NCI-H2171 treated with DMSO at 0.1 percent for 48 hours (cell line): ENCODE measurements at regions not wholly inside any gene's neighbourhood (a gene's known extent, or its start where the extent isn't known, plus 50 kb on each side); places are given as distances from the start of the nearest gene placed in this dataset.
A peak's percentile ranks its signal among the peaks of the same experiment; 100 is the strongest.

Experiments used
- DNase-seq: peaks from one replicate; lab custom pipeline; 2025; lab: John Stamatoyannopoulos, UW

GRCh38 chr15:31871166-31871886 is 159.0 kb upstream of the CHRNA7 start:
- DNase-seq: no peak

- no peak for DNase-seq
Measured at GRCh38 chr15:31871887-31872281, 158.4 kb upstream of the CHRNA7 start.

GRCh38 chr15:31887246-31887645 is 143.1 kb upstream of the CHRNA7 start:
- DNase-seq: peak; percentile 67

- DNase-seq: no peak
Measured at GRCh38 chr15:31892513-31892912, 137.8 kb upstream of the CHRNA7 start.

GRCh38 chr15:31893780-31894179 is 136.5 kb upstream of the CHRNA7 start:
- no peak for DNase-seq

GRCh38 chr15:31897746-31898145 is 132.6 kb upstream of the CHRNA7 start:
- no peak for DNase-seq

- no peak for DNase-seq
Measured at GRCh38 chr15:31901501-31901900, 128.8 kb upstream of the CHRNA7 start.

- DNase-seq: no peak
Measured at GRCh38 chr15:31905054-31905453, 125.3 kb upstream of the CHRNA7 start.

- no peak for DNase-seq
Measured at GRCh38 chr15:31925541-31925940, 104.8 kb upstream of the CHRNA7 start.

GRCh38 chr15:31930967-31931366 is 99.3 kb upstream of the CHRNA7 start:
- DNase-seq: no peak

GRCh38 chr15:31932576-31932975 is 97.7 kb upstream of the CHRNA7 start:
- no peak for DNase-seq

- DNase-seq: no peak
Measured at GRCh38 chr15:31934821-31935220, 95.5 kb upstream of the CHRNA7 start.

- DNase-seq: no peak
Measured at GRCh38 chr15:31953478-31953877, 76.8 kb upstream of the CHRNA7 start.

GRCh38 chr15:31954374-31955172 is 75.7 kb upstream of the CHRNA7 start:
- DNase-seq: no peak

GRCh38 chr15:31955734-31956133 is 74.6 kb upstream of the CHRNA7 start:
- no peak for DNase-seq

- DNase-seq: no peak
Measured at GRCh38 chr15:31957581-31957980, 72.7 kb upstream of the CHRNA7 start.

GRCh38 chr15:31964586-31965307 is 65.6 kb upstream of the CHRNA7 start:
- DNase-seq: no peak

- DNase-seq: no peak
Measured at GRCh38 chr15:31970007-31970406, 60.3 kb upstream of the CHRNA7 start.

GRCh38 chr15:31973197-31973596 is 57.1 kb upstream of the CHRNA7 start:
- no peak for DNase-seq

- no peak for DNase-seq
Measured at GRCh38 chr15:31974154-31974794, 56.0 kb upstream of the CHRNA7 start.

GRCh38 chr15:31974855-31975829 is 55.2 kb upstream of the CHRNA7 start:
- DNase-seq: peak; percentile 87
